ENCODE measurements at regions not wholly inside any gene's neighbourhood (a gene's known extent, or its start where the extent isn't known, plus 50 kb on each side); places are given as distances from the start of the nearest gene placed in this dataset.

- H3K27ac ChIP-seq = no peak overlapping the region
- H3K4me3 ChIP-seq = no peak overlapping the region
- no peaks in the 10 kb centered on the region for H3K27me3 ChIP-seq
- no peak for DNase-seq
- no peaks in the 10 kb centered on the region for H3K9me3 ChIP-seq
- H3K4me1 ChIP-seq = no peaks in the 10 kb centered on the region
- TF ChIP-seq CTCF (IDR thresholded peaks at IDR 0.05) (no peak), POLR2A (IDR thresholded peaks at IDR 0.05) (no peak), EP300 (IDR thresholded peaks at IDR 0.05; ENCODE audit: low read depth) (no peak), POLR2AphosphoS5 (IDR thresholded peaks at IDR 0.05) (no peak)
- in situ Hi-C loops (cut with MboI; ENCODE audit: low pct_ligation_motif_present in 1 of 4, low pct_unique_long_range_greater_than_20kb in 1 of 4, low sequenced_read_pairs in 3 of 4) = no loop called here
- H3K36me3 ChIP-seq = no peaks in the 10 kb centered on the region
- intact Hi-C loops (cut with DNase I; ENCODE audit: low total_unique reads) = no loop called here
- WGBS, 2 donors (ENCODE audit: low coverage in 1 of 2) = 69% methylated on average over 13 of the region's 13 CpGs; no CpG with 5 or more reads in 1 of the 2 donors
Observed at GRCh38 chr12:111248236-111249017, 120.5 kb downstream of the PHETA1 start.

DNA sequence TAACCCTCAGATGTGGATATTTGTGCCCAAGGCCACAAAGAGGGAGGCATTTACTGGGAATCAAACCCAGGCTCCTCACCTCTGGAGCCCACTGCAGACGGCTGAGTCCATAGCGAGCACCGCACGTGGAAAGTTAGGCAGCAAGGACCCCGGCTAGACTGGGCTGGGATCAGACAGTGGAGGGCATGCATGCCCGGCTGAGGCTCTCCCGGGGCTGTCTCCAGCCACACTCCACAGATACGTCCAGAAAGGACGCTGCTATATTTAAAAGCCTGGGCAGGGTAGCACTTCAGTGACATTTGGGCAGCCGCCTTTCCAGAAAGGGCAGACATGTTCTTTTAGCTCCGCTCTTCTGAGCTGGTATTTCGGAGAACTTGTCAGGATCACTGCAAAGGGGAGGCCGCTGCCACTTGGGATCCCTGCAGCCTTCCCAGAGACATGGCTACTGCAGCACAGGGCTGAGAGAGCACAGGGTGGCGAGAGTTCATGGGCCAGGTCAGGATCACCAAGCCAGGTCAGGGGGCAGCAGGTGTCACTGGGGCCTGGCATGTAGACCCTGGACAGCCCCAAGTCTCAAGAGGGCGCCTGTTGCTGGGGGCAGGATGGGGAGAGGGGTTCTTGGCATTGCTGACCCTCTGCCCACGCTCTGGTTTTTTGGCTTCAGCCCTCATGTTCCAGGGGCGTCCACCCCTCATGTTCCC, 121.7 kb downstream of the PHETA1 start:
- 80 to 89% methylated on average over 1 to 17 of the region's 17 CpGs for WGBS, 2 donors (ENCODE audit: low coverage in 1 of 2)
- intact Hi-C loops (cut with DNase I; ENCODE audit: low total_unique reads) = no loop called here
- no peak for DNase-seq
- TF ChIP-seq CTCF (IDR thresholded peaks at IDR 0.05) (no peak), POLR2A (IDR thresholded peaks at IDR 0.05) (no peak), EP300 (IDR thresholded peaks at IDR 0.05; ENCODE audit: low read depth) (no peak), POLR2AphosphoS5 (IDR thresholded peaks at IDR 0.05) (no peak)
- Histone ChIP-seq H3K27ac (no peak overlapping the region), H3K4me1 (no peaks in the 10 kb centered on the region), H3K4me3 (no peak overlapping the region), H3K9me3 (no peaks in the 10 kb centered on the region), H3K36me3 (no peaks in the 10 kb centered on the region), H3K27me3 (no peaks in the 10 kb centered on the region)
- in situ Hi-C loops (cut with MboI; ENCODE audit: low pct_ligation_motif_present in 1 of 4, low pct_unique_long_range_greater_than_20kb in 1 of 4, low sequenced_read_pairs in 3 of 4) = no loop called here

GRCh38 chr12:111246477-111247011, 122.4 kb downstream of the PHETA1 start:
- Histone ChIP-seq H3K36me3 (no peaks in the 10 kb centered on the region), H3K27me3 (no peaks in the 10 kb centered on the region), H3K27ac (no peak overlapping the region), H3K4me1 (no peaks in the 10 kb centered on the region), H3K9me3 (no peaks in the 10 kb centered on the region), H3K4me3 (no peak overlapping the region)
- WGBS, 2 donors (ENCODE audit: low coverage in 1 of 2) = 72% methylated on average over 7 of the region's 7 CpGs; no CpG with 5 or more reads in 1 of the 2 donors
- no peak for DNase-seq
- TF ChIP-seq EP300 (IDR thresholded peaks at IDR 0.05; ENCODE audit: low read depth) (no peak), POLR2AphosphoS5 (IDR thresholded peaks at IDR 0.05) (no peak), CTCF (IDR thresholded peaks at IDR 0.05) (no peak), POLR2A (IDR thresholded peaks at IDR 0.05) (no peak)
- in situ Hi-C loops (cut with MboI; ENCODE audit: low pct_ligation_motif_present in 1 of 4, low pct_unique_long_range_greater_than_20kb in 1 of 4, low sequenced_read_pairs in 3 of 4) (no loop called here), intact Hi-C loops (cut with DNase I; ENCODE audit: low total_unique reads) (no loop called here)

DNA sequence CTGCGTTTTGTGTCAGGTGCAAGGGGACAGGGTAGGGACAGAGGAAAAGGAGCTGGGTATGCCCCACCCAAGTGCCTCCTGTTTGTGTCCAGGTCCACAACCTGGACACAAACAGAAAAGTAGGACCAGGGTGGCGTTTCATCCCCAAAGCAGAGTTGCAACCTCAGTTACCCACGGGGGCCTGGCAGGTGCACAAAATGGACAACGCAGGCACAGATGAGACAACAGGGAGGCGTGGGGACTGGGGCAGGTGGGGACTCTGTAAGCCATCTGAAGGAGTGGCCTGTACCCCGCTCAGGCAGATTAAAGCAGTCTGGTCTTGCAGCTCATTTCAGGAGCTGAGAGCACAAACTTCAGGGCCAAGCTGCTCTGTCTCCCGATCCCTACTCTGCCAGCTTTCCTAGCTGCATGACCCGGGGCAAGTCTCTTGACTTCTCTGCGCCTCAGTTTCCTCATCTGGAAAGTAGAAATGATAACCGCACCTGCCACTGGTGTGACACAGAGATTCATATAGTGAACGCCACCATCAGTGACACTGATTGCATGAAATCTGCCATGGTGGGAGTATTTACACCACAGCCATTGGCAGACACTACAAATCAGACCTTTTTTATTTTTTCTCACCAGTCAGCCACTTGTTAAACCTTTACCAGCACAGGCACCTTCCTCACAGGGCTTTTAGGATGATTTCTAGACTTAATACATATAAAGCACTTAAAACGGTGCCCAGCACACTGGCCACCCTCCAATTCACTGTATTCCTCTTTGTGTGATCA, 123.0 kb downstream of the PHETA1 start:
- no peak for TF ChIP-seq POLR2A (IDR thresholded peaks at IDR 0.05)
- no peak for TF ChIP-seq EP300 (IDR thresholded peaks at IDR 0.05; ENCODE audit: low read depth)
- TF ChIP-seq POLR2AphosphoS5 (IDR thresholded peaks at IDR 0.05) = no peak
- TF ChIP-seq CTCF (IDR thresholded peaks at IDR 0.05) = no peak
- Histone ChIP-seq H3K36me3 (no peaks in the 10 kb centered on the region), H3K4me1 (no peaks in the 10 kb centered on the region), H3K27me3 (no peaks in the 10 kb centered on the region), H3K9me3 (no peaks in the 10 kb centered on the region), H3K27ac (no peak overlapping the region), H3K4me3 (no peak overlapping the region)
- WGBS, 2 donors (ENCODE audit: low coverage in 1 of 2) = 84 to 90% methylated on average over 6 to 12 of the region's 12 CpGs
- in situ Hi-C loops (cut with MboI; ENCODE audit: low pct_ligation_motif_present in 1 of 4, low pct_unique_long_range_greater_than_20kb in 1 of 4, low sequenced_read_pairs in 3 of 4) (no loop called here), intact Hi-C loops (cut with DNase I; ENCODE audit: low total_unique reads) (no loop called here)
- DNase-seq = no peak

Measured in transverse colon (tissue), 4 donors.